Lung (tissue), 11 donors: ENCODE measurements at regions not wholly inside any gene's neighbourhood (a gene's known extent, or its start where the extent isn't known, plus 50 kb on each side); places are given as distances from the start of the nearest gene placed in this dataset.

ENCODE experiments used
- ATAC-seq: fragments of 200-7000 bp; cut with Tn5 transposase; one replicate; pipeline ENCODE4 v1.9.1; 2020; ENCODE audit warnings: moderate number of reproducible peaks; ENCODE audit not compliant: insufficient read depth, low FRiP score
- DNase-seq, 3 donors: peaks; one replicate each; pipeline ENCODE4 v3.0.0-alpha.2; 2013 to 2017
- H3K27ac ChIP-seq, 2 donors: one replicate each; pipeline ENCODE4 v1.5.1; 2013; ENCODE audit warnings: mild to moderate bottlenecking in 2 of 2, moderate library complexity in 2 of 2, control low read depth in 1 of 2, inconsistent platforms in 1 of 2, low read depth in 1 of 2, low read length in 1 of 2
- H3K27me3 ChIP-seq, 3 donors: one replicate each; pipeline ENCODE4 v1.5.1; 2013; ENCODE audit warnings: low read length in 2 of 3; ENCODE audit not compliant: control insufficient read depth in 3 of 3, insufficient read depth in 3 of 3
- H3K36me3 ChIP-seq, 4 donors: one replicate each; pipeline ENCODE4 v1.5.1; 2013; ENCODE audit warnings: low read length in 4 of 4, mild to moderate bottlenecking in 1 of 4, moderate library complexity in 1 of 4; ENCODE audit not compliant: control insufficient read depth in 4 of 4, insufficient read depth in 4 of 4
- H3K4me1 ChIP-seq, 5 donors: one replicate each; pipeline ENCODE4 v1.5.1; 2013; ENCODE audit warnings: low read length in 5 of 5, mild to moderate bottlenecking in 2 of 5, moderate library complexity in 1 of 5; ENCODE audit not compliant: control insufficient read depth in 5 of 5, insufficient read depth in 5 of 5
- H3K4me3 ChIP-seq: one replicate; pipeline ENCODE4 v1.5.1; 2013; ENCODE audit warnings: mild to moderate bottlenecking, control low read depth, moderate library complexity
- H3K9ac ChIP-seq, 2 donors: one replicate each; pipeline ENCODE4 v1.5.1; 2013; ENCODE audit warnings: low read length in 2 of 2, control low read depth in 1 of 2; ENCODE audit not compliant: insufficient read depth in 1 of 2
- H3K9me3 ChIP-seq, 4 donors: one replicate each; pipeline ENCODE4 v1.5.1; 2013; ENCODE audit warnings: low read length in 3 of 4, mild to moderate bottlenecking in 1 of 4, moderate library complexity in 1 of 4; ENCODE audit not compliant: control insufficient read depth in 4 of 4, insufficient read depth in 3 of 4
- CTCF ChIP-seq: IDR thresholded peaks from 2 replicates; pipeline ENCODE4 v1.5.1; 2012; ENCODE audit warnings: mild to moderate bottlenecking; ENCODE audit errors: control extremely low read depth, extremely low read depth
- WGBS, 2 donors: extraction: QIAGEN DNeasy Blood & Tissue Kit; methylation state at CpG; one replicate each; pipeline ENCODE4 v1.1.7; 2013; 5-methylcytosine and 5-hydroxymethylcytosine counted together
- donor health status: control.
- donor health status: control.
- donor health status: Bipolar disorder and iron deficiency.
- donor health status: healthy.
- donor health status: DM: yes; HTN: yes; CAD: no.

- Histone ChIP-seq H3K4me3 (no peak overlapping the region), H3K9ac (no peak overlapping the region), H3K27me3 (no peaks in the 10 kb centered on the region), H3K27ac (no peak overlapping the region), H3K4me1 (no peaks in the 10 kb centered on the region), H3K9me3 (peaks cover 0 to 2% (median 0%) of the 10 kb centered on the region in 4 donors), H3K36me3 (no peaks in the 10 kb centered on the region)
- 85 to 87% methylated on average over 3 of the region's 3 CpGs for WGBS, 2 donors
- DNase-seq (no peak), ATAC-seq (no peak)
- TF ChIP-seq CTCF: no peak
These were observed 266.3 kb upstream of the CNTN4 start for GRCh38 chr3:1832395-1832794.

- WGBS, 2 donors: 67 to 68% methylated on average over 6 of the region's 6 CpGs
These were observed 255.6 kb upstream of the CNTN4 start for GRCh38 chr3:1843111-1843510.

GRCh38 chr3:1847571-1847970, 251.1 kb upstream of the CNTN4 start:
- Histone ChIP-seq H3K9ac (no peak overlapping the region), H3K27me3 (no peaks in the 10 kb centered on the region), H3K4me1 (peaks cover 0 to 2% (median 0%) of the 10 kb centered on the region in 5 donors), H3K27ac (no peak overlapping the region), H3K4me3 (no peak overlapping the region), H3K36me3 (no peaks in the 10 kb centered on the region), H3K9me3 (peaks cover 0 to 2% (median 0%) of the 10 kb centered on the region in 4 donors)
- WGBS, 2 donors: 78 to 79% methylated on average over 3 of the region's 3 CpGs
- ATAC-seq (no peak), DNase-seq (no peak)
- TF ChIP-seq CTCF: no peak

More at GRCh38 chr3:1843111-1843510, 255.6 kb upstream of the CNTN4 start:
- no peak for ATAC-seq
- H3K27me3 ChIP-seq: no peaks in the 10 kb centered on the region
- no peaks in the 10 kb centered on the region for H3K4me1 ChIP-seq
- no peak for DNase-seq
- no peaks in the 10 kb centered on the region for H3K36me3 ChIP-seq
- no peak for TF ChIP-seq CTCF
- H3K27ac ChIP-seq: no peak overlapping the region
- no peak overlapping the region for H3K4me3 ChIP-seq
- no peak overlapping the region for H3K9ac ChIP-seq
- peaks cover 0 to 2% (median 0%) of the 10 kb centered on the region in 4 donors for H3K9me3 ChIP-seq

- no peak overlapping the region for H3K9ac ChIP-seq
- H3K4me1 ChIP-seq: peaks cover 0 to 2% (median 0%) of the 10 kb centered on the region in 5 donors
- H3K27ac ChIP-seq: no peak overlapping the region
- no peak for ATAC-seq
- no peaks in the 10 kb centered on the region for H3K36me3 ChIP-seq
- no peaks in the 10 kb centered on the region for H3K27me3 ChIP-seq
- WGBS, 2 donors: 39 to 61% methylated on average over 2 of the region's 2 CpGs
- H3K9me3 ChIP-seq: peaks cover 0 to 2% (median 0%) of the 10 kb centered on the region in 4 donors
- no peak for DNase-seq
- no peak overlapping the region for H3K4me3 ChIP-seq
- no peak for TF ChIP-seq CTCF
These were observed 249.7 kb upstream of the CNTN4 start for GRCh38 chr3:1848935-1849334.
